Bronchial epithelial cell (primary cell): ENCODE measurements at regions not wholly inside any gene's neighbourhood (a gene's known extent, or its start where the extent isn't known, plus 50 kb on each side); places are given as distances from the start of the nearest gene placed in this dataset.
A peak's percentile ranks its signal among the peaks of the same experiment; 100 is the strongest.

ENCODE experiments used
- DNase-seq: peaks from one replicate; pipeline ENCODE4 v3.0.0-alpha.2; 2010; ENCODE audit warnings: low read depth
- FAIRE-seq: peaks from 2 replicates; lab custom pipeline; 2011; peaks lifted over from hg19 to GRCh38; lab: Jason Lieb, UNC
- H3K27me3 ChIP-seq: 2 replicates; pipeline ENCODE4 v1.5.1; 2011; ENCODE audit warnings: low read length; ENCODE audit not compliant: control insufficient read depth, insufficient read depth
- H3K36me3 ChIP-seq: 2 replicates; pipeline ENCODE4 v1.5.1; 2011; ENCODE audit warnings: low read length; ENCODE audit not compliant: control insufficient read depth, insufficient read depth
- H3K4me3 ChIP-seq: 2 replicates; pipeline ENCODE4 v1.5.1; 2011; ENCODE audit warnings: mild to moderate bottlenecking, low read depth, low read length, control low read depth
- TF ChIP-seq, protein P1 (sequence below): IDR thresholded peaks from 2 replicates; pipeline ENCODE4 v1.5.1; 2011; ENCODE audit warnings: mild to moderate bottlenecking, moderate library complexity, low read length, control low read depth, inconsistent platforms; ENCODE audit not compliant: insufficient read depth, severe bottlenecking

DNA sequence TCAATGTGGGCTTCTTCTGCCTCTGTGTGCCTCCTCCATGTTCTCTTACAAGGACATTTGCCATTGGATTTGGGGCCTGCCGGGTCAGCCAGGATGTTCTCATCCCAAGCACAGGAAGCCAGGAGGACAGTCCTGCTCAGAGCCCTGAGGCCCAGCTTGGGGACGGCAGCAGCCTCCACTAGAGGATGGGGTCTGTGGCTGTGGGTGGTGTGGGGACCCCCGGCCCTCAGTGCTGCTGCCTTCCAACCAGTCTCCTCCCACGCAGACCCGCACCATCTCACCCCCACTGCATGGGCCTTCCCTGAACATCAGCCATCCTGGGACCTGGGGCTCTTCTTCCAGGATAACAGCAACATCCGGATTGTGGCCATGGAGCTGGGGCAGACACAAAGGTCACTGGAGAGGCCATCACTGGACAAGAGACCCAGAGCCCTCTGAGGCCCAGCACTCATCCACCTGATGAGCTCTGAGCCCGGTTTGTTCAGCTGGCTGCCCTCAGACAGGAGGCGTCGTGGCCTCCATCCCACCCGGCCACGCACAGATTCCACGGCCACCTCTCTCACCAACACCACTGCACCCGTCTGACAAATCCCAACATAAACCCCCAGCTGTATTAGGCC lies 56.5 kb upstream of the C14orf180 start:
- TF ChIP-seq, protein P1, sequence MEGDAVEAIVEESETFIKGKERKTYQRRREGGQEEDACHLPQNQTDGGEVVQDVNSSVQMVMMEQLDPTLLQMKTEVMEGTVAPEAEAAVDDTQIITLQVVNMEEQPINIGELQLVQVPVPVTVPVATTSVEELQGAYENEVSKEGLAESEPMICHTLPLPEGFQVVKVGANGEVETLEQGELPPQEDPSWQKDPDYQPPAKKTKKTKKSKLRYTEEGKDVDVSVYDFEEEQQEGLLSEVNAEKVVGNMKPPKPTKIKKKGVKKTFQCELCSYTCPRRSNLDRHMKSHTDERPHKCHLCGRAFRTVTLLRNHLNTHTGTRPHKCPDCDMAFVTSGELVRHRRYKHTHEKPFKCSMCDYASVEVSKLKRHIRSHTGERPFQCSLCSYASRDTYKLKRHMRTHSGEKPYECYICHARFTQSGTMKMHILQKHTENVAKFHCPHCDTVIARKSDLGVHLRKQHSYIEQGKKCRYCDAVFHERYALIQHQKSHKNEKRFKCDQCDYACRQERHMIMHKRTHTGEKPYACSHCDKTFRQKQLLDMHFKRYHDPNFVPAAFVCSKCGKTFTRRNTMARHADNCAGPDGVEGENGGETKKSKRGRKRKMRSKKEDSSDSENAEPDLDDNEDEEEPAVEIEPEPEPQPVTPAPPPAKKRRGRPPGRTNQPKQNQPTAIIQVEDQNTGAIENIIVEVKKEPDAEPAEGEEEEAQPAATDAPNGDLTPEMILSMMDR: no peak
- Histone ChIP-seq H3K4me3 (no peak overlapping the region), H3K36me3 (no peaks in the 10 kb centered on the region), H3K27me3 (no peaks in the 10 kb centered on the region)
- FAIRE-seq: no peak
- DNase-seq: no peak

DNA sequence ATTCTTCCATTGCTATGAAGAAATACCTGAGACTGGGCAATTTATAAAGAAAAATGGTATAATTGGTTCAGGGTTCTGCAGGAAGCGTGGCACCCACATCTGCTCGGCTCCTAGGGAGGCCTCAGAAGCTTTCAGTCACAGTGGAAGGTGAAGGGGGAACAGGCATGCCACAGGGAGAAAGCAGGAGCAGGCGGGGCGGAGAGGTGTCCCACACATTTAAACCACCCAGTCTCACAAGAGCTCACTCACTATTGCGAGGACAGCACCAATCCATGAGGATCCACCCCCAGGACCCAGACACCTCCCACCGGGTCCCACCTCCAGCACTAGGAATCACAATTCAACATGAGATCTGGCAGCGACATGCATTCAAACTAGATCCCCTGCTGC lies 56.0 kb upstream of the C14orf180 start:
- Histone ChIP-seq H3K27me3 (no peaks in the 10 kb centered on the region), H3K36me3 (no peaks in the 10 kb centered on the region), H3K4me3 (no peak overlapping the region)
- FAIRE-seq (no peak), DNase-seq (no peak)
- TF ChIP-seq, protein P1: no peak

DNA sequence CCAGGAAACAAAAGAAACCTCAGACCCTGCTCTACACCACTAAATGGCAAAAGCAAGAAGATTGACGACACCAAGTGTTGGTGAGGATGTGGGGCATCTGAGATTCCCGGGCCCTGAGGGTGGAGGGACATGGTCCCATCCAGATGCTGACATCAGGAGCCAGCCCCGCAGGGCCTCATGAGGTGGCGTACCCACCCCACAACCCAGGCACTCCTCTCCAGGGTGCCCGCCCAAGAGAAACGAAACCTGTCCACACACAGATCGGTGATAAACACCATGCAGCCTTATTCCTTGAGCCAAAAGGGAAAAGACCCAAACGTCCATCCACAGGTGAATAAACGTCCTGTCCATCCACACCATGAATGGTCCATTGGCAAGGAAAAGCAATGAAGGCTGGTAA lies 54.8 kb upstream of the C14orf180 start:
- DNase-seq: no peak
- FAIRE-seq: peak; percentile 7
- Histone ChIP-seq H3K4me3 (no peak overlapping the region), H3K27me3 (no peaks in the 10 kb centered on the region), H3K36me3 (no peaks in the 10 kb centered on the region)
- TF ChIP-seq, protein P1: no peak

DNA sequence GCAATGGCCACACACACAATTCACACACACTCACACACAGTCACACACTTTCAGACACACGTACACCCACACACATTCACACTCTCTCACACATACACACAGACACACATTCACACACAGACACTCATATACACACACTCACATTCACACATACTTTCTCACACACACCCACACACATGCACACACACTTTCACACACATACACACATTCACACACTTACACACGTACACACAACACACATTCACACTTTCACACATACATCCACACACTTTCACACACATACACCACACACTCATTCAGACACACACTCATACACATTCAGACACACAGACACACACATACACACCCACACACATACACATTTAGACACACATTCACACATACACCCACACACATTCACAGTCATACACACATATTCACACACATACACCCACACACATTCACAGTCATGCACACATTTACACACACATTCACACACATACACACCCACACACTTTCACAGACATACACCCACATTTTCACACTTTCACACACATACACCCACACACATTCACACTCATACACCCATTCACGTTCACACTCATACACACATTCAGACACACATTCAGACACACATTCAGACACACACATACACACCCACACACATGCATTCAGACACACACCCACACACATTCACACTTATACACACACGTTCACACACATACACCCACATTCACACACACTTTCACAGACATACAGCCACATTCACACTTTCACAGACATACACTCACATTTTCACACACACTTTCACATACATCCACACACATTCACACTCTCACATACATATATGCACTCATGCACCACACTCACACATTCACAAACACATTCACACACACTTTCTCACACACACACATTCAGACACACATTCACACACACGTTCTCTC lies 52.6 kb upstream of the C14orf180 start:
- Histone ChIP-seq H3K36me3 (no peaks in the 10 kb centered on the region), H3K27me3 (no peaks in the 10 kb centered on the region), H3K4me3 (no peak overlapping the region)
- DNase-seq (no peak), FAIRE-seq (peak; percentile 96)
- TF ChIP-seq, protein P1: no peak

DNA sequence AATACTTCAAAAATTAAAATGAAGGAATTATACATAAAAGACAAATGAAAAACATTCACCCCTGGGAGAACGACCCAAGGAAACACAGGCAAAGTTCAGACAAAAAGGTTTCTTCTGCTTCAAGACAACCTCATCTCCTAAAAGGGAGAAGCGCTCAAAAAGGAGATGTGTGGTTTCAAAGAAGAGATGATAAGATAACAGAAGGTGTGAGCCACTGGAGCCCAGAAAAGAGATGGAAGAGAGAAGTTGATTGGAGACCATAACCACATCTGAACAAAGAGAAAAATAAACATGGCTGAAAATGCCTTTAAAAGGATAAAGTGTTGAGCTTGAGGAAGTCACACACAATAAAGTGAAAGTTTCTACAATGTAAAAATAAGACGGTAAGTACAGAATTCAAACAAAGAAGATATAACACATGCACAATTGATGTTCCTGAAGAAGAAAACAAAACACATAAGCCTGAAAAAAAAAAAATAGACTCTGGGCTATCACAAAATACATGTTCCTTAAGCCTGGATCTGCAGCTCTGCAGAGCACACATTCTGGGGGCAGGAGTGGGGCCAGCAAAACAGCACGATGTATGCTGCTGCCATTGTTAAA lies 51.6 kb upstream of the C14orf180 start:
- no peaks in the 10 kb centered on the region for H3K27me3 ChIP-seq
- no peak overlapping the region for H3K4me3 ChIP-seq
- no peak for DNase-seq
- FAIRE-seq: no peak
- TF ChIP-seq, protein P1: no peak
- no peaks in the 10 kb centered on the region for H3K36me3 ChIP-seq
